Vagina (tissue), 2 donors: ENCODE measurements at regions not wholly inside any gene's neighbourhood (a gene's known extent, or its start where the extent isn't known, plus 50 kb on each side); places are given as distances from the start of the nearest gene placed in this dataset.

Experiments
- POLR2A ChIP-seq, 2 donors: fragments of 450-650 bp; IDR thresholded peaks; one replicate each; pipeline ENCODE4 v1.6.1; 2017; ENCODE audit warnings: antibody characterized with exemption in 2 of 2, mild to moderate bottlenecking in 2 of 2, moderate library complexity in 2 of 2
- TF ChIP-seq, protein P1 (sequence below), 3 experiments: fragments of 450-650 bp in 2 of 3; fragments of 200-600 bp in 1 of 3; sonication (generic) in 1 of 3; IDR thresholded peaks; one replicate each; pipeline ENCODE4 v1.5.1; 2017 to 2019; ENCODE audit warnings: antibody characterized with exemption in 3 of 3, mild to moderate bottlenecking in 2 of 3, moderate library complexity in 2 of 3

- TF ChIP-seq, protein P1, sequence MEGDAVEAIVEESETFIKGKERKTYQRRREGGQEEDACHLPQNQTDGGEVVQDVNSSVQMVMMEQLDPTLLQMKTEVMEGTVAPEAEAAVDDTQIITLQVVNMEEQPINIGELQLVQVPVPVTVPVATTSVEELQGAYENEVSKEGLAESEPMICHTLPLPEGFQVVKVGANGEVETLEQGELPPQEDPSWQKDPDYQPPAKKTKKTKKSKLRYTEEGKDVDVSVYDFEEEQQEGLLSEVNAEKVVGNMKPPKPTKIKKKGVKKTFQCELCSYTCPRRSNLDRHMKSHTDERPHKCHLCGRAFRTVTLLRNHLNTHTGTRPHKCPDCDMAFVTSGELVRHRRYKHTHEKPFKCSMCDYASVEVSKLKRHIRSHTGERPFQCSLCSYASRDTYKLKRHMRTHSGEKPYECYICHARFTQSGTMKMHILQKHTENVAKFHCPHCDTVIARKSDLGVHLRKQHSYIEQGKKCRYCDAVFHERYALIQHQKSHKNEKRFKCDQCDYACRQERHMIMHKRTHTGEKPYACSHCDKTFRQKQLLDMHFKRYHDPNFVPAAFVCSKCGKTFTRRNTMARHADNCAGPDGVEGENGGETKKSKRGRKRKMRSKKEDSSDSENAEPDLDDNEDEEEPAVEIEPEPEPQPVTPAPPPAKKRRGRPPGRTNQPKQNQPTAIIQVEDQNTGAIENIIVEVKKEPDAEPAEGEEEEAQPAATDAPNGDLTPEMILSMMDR (IDR thresholded peaks at IDR 0.05) = no peak
- TF ChIP-seq POLR2A (IDR thresholded peaks at IDR 0.05) = no peak
These were observed 1079.7 kb downstream of the TBC1D22A start for GRCh38 chr22:47842119-47842518.
